IPS-NIHi7 (cell line): ENCODE measurements at regions not wholly inside any gene's neighbourhood (a gene's known extent, or its start where the extent isn't known, plus 50 kb on each side); places are given as distances from the start of the nearest gene placed in this dataset.

ENCODE experiments used
- DNase-seq: peaks from one replicate; pipeline ENCODE4 v3.0.0; 2012; ENCODE audit warnings: mixed read lengths; ENCODE audit errors: extremely low spot score

DNA sequence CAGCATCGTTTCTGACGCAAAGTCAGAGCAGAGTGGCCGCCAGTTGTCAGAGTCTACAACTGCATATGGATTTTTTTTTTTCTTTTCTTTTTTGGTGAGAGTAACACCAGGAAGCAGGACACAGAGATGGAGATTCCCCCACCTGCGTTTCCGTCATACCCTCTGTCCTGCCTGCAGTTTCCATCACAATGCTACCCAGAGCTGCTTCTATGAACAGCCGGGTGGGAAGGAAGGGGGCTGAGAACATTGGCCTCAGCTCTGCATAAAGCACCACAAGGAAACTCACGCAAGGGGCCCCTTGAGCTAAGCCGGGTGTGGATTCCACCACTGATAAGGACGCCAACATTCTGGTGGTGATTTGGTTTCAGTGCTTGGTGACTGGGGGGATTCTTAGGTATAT, 183.5 kb upstream of the AFDN start:
- no peak for DNase-seq

- no peak for DNase-seq
Observed at GRCh38 chr6:167643716-167644115, 183.0 kb upstream of the AFDN start.

GRCh38 chr6:167644412-167645132, 182.1 kb upstream of the AFDN start:
- DNase-seq = no peak

GRCh38 chr6:167645368-167645767, 181.3 kb upstream of the AFDN start:
- no peak for DNase-seq

- DNase-seq = no peak
Observed at GRCh38 chr6:167647306-167647705, 179.4 kb upstream of the AFDN start.

DNA sequence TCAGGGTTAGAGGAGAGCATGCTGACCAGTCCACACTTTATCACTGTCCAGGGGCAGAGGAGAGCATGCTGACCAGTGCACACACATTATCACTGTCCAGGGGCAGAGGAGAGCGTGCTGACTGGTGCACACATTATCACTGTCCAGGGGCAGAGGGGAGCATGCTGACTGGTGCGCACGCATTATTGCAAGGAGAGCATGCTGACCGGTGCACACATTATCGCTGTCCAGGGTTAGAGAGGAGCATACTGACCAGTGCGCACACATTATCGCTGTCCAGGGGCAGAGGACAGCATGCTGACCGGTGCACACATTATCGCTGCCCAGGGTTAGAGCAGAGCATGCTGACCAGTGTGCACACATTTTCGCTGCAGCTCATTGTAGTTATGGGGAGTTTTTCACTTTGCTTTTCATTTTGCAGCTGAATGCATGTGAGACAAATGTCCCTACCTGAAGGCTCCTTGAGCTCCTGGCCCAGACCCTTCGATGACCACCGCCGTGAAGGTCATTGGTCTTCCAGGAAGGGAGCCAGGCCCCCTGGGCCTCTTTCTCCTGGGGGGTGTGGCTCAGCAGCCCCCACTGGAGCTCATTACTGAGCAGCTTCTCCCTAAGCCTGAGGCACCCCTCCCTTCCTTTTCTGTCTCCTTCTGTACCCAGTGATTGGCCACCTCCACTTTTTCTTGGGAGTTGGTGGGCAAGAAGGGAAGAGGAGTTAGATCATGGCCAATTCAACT, 178.8 kb upstream of the AFDN start:
- no peak for DNase-seq

GRCh38 chr6:167648501-167649278, 178.0 kb upstream of the AFDN start:
- no peak for DNase-seq

DNA sequence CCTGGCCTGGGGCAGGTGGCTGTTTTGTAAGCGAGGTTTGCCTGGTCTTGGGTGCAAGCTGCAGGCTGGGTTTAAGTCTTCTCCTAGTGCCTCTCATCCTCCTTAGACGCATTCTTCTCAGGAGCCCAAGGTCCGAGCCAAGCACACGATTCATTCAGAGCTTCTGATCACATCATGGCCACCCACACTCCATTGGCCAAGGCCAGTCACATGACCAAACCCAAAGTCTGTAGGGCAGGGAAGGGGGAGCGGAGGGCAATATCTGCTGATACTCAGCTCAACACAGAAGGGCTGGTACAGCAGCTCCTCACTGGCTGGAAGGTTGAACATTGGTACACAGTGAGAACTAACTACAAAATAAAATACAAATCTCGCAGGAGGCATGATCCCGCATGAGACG, 177.2 kb upstream of the AFDN start:
- DNase-seq = no peak

DNA sequence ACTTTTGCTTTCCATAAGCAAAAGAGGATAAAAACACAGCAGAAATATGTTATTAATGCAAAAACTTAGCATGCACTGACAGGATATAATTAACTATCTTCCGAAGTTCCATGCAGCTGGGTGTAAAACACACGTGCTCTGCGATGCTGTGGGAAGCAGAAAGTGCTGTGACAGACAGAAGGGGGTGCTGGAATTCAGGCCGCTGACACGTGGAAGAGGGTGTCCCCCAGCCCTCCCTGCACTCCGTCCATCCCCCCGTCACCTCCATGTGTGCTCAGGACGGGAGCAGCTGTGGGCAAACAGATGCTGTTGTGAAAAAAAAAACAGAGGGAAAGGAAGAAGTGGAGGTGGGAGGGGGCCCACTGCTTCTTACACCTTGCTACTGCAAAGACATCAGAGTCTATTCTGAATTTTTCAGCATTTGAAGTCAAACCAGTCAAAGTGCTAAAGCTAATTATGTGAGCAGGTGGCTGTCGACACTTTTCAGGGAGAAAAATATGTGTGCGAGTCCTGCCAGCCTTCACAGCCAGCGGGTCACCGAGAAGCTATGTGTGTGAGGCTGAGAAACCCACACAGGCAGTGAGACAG, 175.9 kb upstream of the AFDN start:
- DNase-seq = no peak

DNA sequence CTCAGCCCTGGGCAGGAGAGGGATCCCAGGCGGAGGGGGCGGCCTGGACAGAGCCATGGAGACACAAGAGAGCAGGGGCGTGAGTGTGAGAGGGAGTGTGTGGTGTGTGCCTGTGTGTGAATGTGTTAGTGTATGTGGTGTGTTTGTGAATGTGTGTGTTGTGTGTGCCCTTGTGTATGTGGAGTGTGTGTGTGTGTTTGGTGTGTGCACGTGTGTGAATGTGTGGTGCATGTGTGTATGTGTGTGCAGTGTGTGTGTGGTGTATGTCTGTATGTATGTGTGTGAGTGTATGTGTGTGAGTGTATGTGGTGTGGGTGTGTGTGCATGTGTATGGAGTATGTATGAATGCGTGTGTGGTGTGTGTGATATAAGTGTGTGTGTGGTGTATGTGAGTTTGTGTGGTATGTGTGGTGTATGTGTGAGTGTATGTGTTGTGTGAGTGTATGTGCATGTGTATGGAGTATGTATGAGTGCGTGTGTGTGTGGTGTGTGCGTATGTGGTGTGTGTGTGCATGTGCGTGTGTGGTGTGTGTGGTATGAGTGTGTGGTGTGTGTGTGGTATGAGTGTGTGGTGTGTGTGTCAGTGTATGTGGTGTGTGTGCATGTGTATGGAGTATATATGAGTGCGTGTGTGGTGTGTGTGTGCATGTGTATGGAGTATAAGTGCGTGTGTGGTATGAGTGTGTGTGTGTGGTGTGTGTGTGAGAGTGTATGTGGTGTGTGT, 175.2 kb upstream of the AFDN start:
- no peak for DNase-seq

DNA sequence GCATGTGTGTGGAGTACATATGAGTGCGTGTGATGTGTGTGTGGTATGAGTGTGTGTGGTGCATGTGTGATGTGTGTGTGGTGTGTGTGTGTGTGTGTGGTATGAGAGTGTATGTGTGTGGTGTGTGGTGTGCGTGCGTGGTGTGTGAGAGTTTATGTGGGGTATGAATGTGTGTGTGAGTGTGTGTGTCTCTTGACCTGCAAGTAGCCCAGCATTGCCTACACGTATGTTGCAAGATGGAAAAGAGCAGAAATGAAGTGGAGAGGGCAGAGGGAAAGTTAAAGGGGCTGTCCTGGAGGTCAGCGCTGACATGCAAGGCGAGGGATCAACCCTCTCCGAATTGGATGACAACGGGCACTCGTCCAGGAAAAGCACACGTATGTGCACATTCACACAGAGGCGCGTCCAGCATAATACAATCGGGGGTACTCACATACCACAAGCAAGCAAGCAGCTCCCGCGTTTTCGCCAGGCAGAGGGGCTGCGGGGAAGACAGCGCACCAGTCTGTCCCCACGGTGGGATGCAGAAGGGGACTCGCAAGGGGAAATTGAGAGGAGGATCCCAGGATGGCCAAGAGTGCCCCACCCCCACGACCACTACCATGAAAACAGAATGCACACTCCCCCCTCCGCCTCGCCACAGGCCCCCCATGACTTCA, 174.5 kb upstream of the AFDN start:
- DNase-seq = no peak

DNA sequence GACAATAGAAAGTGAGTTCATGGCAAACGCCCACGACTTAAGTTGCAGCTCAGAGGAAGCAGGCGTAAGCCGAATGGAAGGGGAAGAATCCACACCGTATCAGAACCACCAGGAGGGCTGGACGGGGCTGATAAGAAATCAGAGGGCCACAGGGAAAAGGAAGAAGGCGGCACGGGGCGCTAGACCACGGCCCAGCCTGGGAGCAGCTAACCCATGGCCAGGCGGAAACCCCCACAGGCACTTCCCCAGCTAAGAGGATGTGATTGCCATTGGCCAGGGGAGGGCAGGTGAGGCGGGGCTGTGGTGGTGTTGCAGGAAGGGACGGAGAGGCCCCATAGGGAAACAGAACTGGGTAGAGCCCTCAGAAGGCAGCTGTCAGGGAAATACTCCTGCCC, 174.0 kb upstream of the AFDN start:
- peak; percentile 69 for DNase-seq

GRCh38 chr6:167653561-167653960, 173.2 kb upstream of the AFDN start:
- no peak for DNase-seq

DNA sequence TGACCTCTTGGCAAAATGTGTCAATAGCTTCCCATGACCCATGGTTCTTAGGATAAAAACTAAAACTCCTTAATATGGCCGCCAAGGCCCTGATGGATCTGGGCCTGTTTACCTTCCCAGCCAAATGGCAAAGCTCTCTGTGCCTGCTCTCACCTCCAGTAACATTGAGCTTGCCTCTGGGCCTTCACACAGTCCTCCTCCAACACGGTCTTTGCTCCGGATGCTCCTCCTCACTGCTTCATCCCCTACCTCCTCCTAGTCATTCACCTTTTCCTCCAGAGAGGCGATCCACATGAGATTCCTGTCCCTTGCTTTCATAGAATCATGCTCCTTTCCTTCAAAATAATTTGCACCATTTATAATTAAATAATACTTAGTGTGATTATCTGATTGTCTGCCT, 172.3 kb upstream of the AFDN start:
- no peak for DNase-seq

- DNase-seq = no peak
Observed at GRCh38 chr6:167655174-167655821, 171.4 kb upstream of the AFDN start.

DNA sequence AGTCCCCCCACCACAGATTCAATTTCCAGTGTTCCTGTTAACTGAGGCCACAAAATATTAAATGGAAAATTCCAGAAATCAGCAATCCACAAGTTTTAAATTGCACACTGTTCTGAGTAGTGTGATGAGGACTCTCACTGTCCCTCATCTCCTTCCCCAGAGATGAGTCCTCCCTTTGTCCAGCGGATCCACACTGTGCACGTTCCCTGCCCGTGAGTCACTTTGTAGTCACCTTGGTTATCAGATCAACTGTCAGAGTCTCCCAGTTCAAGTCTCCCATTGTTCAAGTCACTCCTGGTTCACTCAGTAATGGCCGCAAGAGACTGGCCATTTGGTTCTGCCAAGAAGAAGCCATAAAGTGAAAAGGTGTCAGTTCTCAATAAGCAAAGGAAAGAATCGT, 168.6 kb upstream of the AFDN start:
- no peak for DNase-seq

DNA sequence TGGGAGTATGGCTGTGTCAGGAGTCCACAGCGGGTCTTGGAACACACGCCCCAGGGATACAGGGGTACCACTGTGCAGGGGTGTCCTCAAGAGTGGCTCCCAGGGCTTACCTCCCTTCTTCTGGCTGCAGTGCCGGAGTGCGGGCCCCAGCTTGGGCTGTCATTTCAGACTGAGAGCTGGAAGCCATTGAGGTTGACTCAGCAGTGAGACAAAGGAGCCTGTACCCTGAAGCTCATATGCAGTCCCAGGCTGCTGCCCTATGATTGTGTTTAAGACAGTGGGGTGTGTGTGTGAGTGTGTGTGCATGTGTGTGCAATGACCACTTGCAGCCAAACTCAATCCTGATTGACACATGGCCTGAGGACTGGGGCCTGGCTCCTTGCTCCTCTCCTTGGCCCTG, 167.7 kb upstream of the AFDN start:
- DNase-seq = no peak

GRCh38 chr6:167660424-167660823, 166.3 kb upstream of the AFDN start:
- DNase-seq = no peak

DNA sequence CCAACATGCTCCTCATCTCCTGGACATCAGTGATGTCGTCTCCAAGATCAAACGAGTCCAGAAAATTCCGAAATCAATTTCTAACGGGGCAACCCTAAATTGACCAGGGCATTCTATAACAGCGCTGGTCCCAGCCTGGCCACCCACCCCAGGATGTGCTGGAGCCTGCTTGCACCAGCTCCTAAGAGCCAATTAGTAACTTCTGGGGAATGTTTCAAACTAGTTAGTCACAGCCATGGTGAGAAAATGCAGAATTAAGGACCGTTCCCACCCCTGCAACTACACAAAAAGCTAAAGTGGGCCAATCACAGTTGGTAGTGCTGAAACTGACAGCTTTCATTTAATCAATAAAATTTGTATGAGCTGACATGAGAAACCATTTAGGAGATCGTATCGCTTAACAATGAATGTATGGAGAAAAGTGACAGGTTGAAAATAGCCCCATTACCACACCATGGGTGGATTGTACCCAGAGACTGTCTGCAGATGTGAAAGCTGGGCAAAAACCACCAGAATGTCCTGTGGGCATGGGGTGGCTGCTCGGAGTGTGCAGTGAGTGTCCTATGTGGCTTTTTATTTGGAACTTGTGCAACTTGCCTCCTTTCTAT, 165.7 kb upstream of the AFDN start:
- no peak for DNase-seq

- DNase-seq = no peak
Observed at GRCh38 chr6:167661552-167662044, 165.1 kb upstream of the AFDN start.
